ENCODE measurements at regions not wholly inside any gene's neighbourhood (a gene's known extent, or its start where the extent isn't known, plus 50 kb on each side); places are given as distances from the start of the nearest gene placed in this dataset.

GRCh38 chr7:56175771-56176170 lies 59.6 kb upstream of the NUPR2 start:
- no peak overlapping the region for H3K4me3 ChIP-seq (ENCODE audit: low read length)
- no peak for DNase-seq (ENCODE audit: low read depth)
- TF ChIP-seq CTCF (conservative IDR thresholded peaks at IDR 0.05; ENCODE audit: low read length) = no peak

- no peak overlapping the region for H3K4me3 ChIP-seq (ENCODE audit: low read length)
- TF ChIP-seq CTCF (conservative IDR thresholded peaks at IDR 0.05; ENCODE audit: low read length) = no peak
- no peak for DNase-seq (ENCODE audit: low read depth)
These were observed 58.9 kb upstream of the NUPR2 start for GRCh38 chr7:56174875-56175760.

- DNase-seq (ENCODE audit: low read depth) = no peak
- TF ChIP-seq CTCF (conservative IDR thresholded peaks at IDR 0.05; ENCODE audit: low read length) = no peak
- H3K4me3 ChIP-seq (ENCODE audit: low read length) = no peak overlapping the region
These were observed 58.2 kb upstream of the NUPR2 start for GRCh38 chr7:56174346-56174874.

All from AG10803 (cell line).